GM12878 (cell line): ENCODE measurements at regions not wholly inside any gene's neighbourhood (a gene's known extent, or its start where the extent isn't known, plus 50 kb on each side); places are given as distances from the start of the nearest gene placed in this dataset.
"Not testable (repeated sequence)": the region's sequence is repeated elsewhere in the genome, so short reads cannot be mapped to it uniquely, and the experiment has no call there.

Source experiments
- ATAC-seq: fragments of 200-7000 bp; cut with Tn5 transposase; 3 replicates; pipeline ENCODE4 v1.9.1; 2020; ENCODE audit warnings: mild to moderate bottlenecking, moderate library complexity
- BruUV-seq: library from RNA; stranded (reverse); fragments of 400-500 nt; replicated peaks from 2 replicates; lab custom pipeline; 2021; lab: Mats Ljungman, UMichigan
- CTCF ChIA-PET: fragments of 300-600 bp; sonication (Branson Sonifier 250); formaldehyde crosslinking; extraction: SDS; loops from one replicate; lab custom pipeline; 2021; ENCODE audit warnings: inconsistent platforms; lab: Yijun Ruan, JAX
- POLR2A ChIA-PET: fragments of 350-600 bp; formaldehyde crosslinking; extraction: SDS; loops from one replicate; lab custom pipeline; 2021; ENCODE audit warnings: inconsistent platforms; lab: Charles Lee
- RAD21 ChIA-PET: fragments of 300-600 bp; sonication (Branson Sonifier 250); formaldehyde crosslinking; loops from one replicate; lab custom pipeline; 2023; ENCODE audit warnings: antibody characterized with exemption; ENCODE audit not compliant: unreplicated experiment; lab: Charles Lee
- SMC1A ChIA-PET: fragments of 300-600 bp; sonication (Branson Sonifier 250); formaldehyde crosslinking; loops from one replicate; lab custom pipeline; 2023; ENCODE audit not compliant: unreplicated experiment, uncharacterized antibody; lab: Charles Lee
- DNase-seq: peaks from one replicate; pipeline ENCODE4 v3.0.0-alpha.2; 2011; ENCODE audit warnings: low read depth, low spot score
- FAIRE-seq: peaks from 3 replicates; lab custom pipeline; 2011; peaks lifted over from hg19 to GRCh38; lab: Jason Lieb, UNC
- H2AFZ ChIP-seq: 2 replicates; pipeline ENCODE4 v1.6.0; 2011; ENCODE audit warnings: low read depth, low read length, control low read depth; ENCODE audit not compliant: control insufficient read depth
- H3K27ac ChIP-seq: 2 replicates; pipeline ENCODE4 v1.5.1; 2011; ENCODE audit warnings: control low read depth; ENCODE audit not compliant: control insufficient read depth, insufficient read depth
- H3K27me3 ChIP-seq, 2 experiments: replicated peaks in 1 of 2; 2 replicates each; pipeline versions ENCODE4 v1.6.0 to v1.6.1; 2011; ENCODE audit warnings: low read length in 1 of 2; ENCODE audit not compliant: control insufficient read depth in 2 of 2, insufficient read depth in 2 of 2
- H3K36me3 ChIP-seq, 2 experiments: 2 replicates each; pipeline ENCODE4 v1.5.1; 2011; ENCODE audit warnings: low read length in 1 of 2; ENCODE audit not compliant: control insufficient read depth in 2 of 2, insufficient read depth in 2 of 2
- H3K4me1 ChIP-seq: 2 replicates; pipeline ENCODE4 v1.6.1; 2011; ENCODE audit warnings: mild to moderate bottlenecking, low read length, moderate library complexity, mixed read lengths; ENCODE audit not compliant: control insufficient read depth, insufficient read depth
- H3K4me2 ChIP-seq: 2 replicates; pipeline ENCODE4 v1.6.0; 2011; ENCODE audit warnings: control low read depth; ENCODE audit not compliant: control insufficient read depth, insufficient read depth
- H3K4me3 ChIP-seq: fragments of 200-600 bp; sonication (generic); 2 replicates; pipeline ENCODE4 v1.5.1; 2016
- H3K79me2 ChIP-seq: 2 replicates; pipeline ENCODE4 v1.6.0; 2011; ENCODE audit warnings: low read length; ENCODE audit not compliant: control insufficient read depth, insufficient read depth
- H3K9ac ChIP-seq: 2 replicates; pipeline ENCODE4 v1.8.0; 2011; ENCODE audit warnings: low read length, control low read depth, mixed read lengths; ENCODE audit not compliant: control insufficient read depth, insufficient read depth
- H3K9me3 ChIP-seq: replicated peaks from 3 replicates; pipeline ENCODE4 v1.5.1; 2011; ENCODE audit warnings: mild to moderate bottlenecking, low read length; ENCODE audit not compliant: control insufficient read depth, insufficient read depth
- H4K20me1 ChIP-seq: 2 replicates; pipeline ENCODE4 v1.6.0; 2011; ENCODE audit not compliant: control insufficient read depth, insufficient read depth
- WGBS: methylation state at CpG from one replicate; pipeline ENCODE4 v1.1.6; 2016; ENCODE audit warnings: low lambda C conversion rate; ENCODE audit not compliant: insufficient replicate concordance, insufficient coverage; ENCODE audit errors: missing lambda C conversion rate; 5-methylcytosine and 5-hydroxymethylcytosine counted together
- in situ Hi-C: fragments of 300-500 bp; cut with MboI; formaldehyde crosslinking; loops from 9 replicates; pipeline ENCODE4 v1.14.3; 2018; ENCODE audit warnings: mixed read lengths
- intact Hi-C: fragments of 100-400 bp; cut with micrococcal nuclease; formaldehyde crosslinking; loops from one replicate; pipeline ENCODE4 v1.14.2; 2022; ENCODE audit not compliant: unreplicated experiment

GRCh38 chr7:6939896-6940295 lies 113.8 kb upstream of the CCZ1B start:
- SMC1A ChIA-PET, intact Hi-C loops, POLR2A ChIA-PET, RAD21 ChIA-PET, DNase-seq, H3K4me3 ChIP-seq, H3K9ac ChIP-seq, H3K79me2 ChIP-seq, H4K20me1 ChIP-seq, H3K27ac ChIP-seq, H3K4me1 ChIP-seq, H3K4me2 ChIP-seq, H3K36me3 ChIP-seq, in situ Hi-C loops, BruUV-seq, FAIRE-seq, ATAC-seq, H2AFZ ChIP-seq, H3K27me3 ChIP-seq, H3K9me3 ChIP-seq: not testable (repeated sequence)
- CTCF ChIA-PET: interaction anchor here (0.8 kb wide), 1 partner anchor 10 kb away, joined by 3 read pairs; no protein-coding TSS in a partner anchor
- WGBS: 75% methylated on average over 16 of the region's 17 CpGs

DNA sequence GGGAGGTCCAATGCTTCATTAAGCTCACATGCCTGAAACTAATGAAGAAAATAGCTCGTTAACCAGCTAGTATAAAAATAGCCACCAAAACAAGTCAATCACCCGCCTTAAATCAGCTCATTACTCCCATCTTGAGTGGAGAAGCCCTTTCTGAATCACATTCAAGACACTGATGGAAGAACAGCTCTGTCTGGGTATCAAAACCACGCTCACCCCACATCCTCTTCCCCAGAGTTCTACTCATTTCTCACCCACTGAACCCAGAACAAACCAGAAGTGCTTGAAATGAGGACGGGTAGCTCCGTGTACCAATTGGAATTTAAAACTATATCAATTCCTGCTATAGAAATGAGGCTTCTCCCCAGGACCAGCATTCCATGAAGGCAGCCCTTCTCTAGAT lies 120.8 kb upstream of the CCZ1B start:
- RAD21 ChIA-PET, H3K79me2 ChIP-seq, POLR2A ChIA-PET, DNase-seq, H3K4me1 ChIP-seq, FAIRE-seq, H4K20me1 ChIP-seq, H2AFZ ChIP-seq, H3K27ac ChIP-seq, H3K4me2 ChIP-seq, H3K9ac ChIP-seq, ATAC-seq, SMC1A ChIA-PET, intact Hi-C loops, BruUV-seq, H3K27me3 ChIP-seq, in situ Hi-C loops, H3K9me3 ChIP-seq, H3K36me3 ChIP-seq, H3K4me3 ChIP-seq: not testable (repeated sequence)
- 7% methylated on average over 5 of the region's 5 CpGs for WGBS
- CTCF ChIA-PET: interaction anchor here (0.7 kb wide), 1 partner anchor 469 kb away, joined by 3 read pairs; no protein-coding TSS in a partner anchor

DNA sequence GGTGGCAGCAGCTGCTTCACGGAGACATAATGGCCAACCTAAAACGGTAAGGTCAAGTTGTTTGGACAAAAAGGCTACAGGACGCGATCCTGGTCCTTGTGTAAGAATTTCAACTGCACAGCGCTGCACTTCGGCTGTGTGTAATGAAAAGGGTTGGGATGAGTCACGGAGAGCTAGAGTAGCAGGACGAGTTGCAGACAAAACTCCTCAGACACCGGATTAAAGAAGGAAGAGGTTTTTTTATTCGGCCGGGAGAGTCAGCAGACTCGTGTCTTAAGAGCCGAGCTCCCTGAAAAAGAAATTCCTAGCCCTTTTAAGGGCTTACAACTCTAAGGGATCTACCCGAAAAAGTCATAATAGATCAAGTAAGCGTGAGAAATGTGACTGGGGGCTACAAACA lies 124.2 kb upstream of the CCZ1B start:
- DNase-seq, SMC1A ChIA-PET, H4K20me1 ChIP-seq, H3K4me1 ChIP-seq, POLR2A ChIA-PET, H3K4me3 ChIP-seq, H3K79me2 ChIP-seq, H3K4me2 ChIP-seq, H3K9ac ChIP-seq, ATAC-seq, H3K9me3 ChIP-seq, FAIRE-seq, H3K27ac ChIP-seq, H3K27me3 ChIP-seq, H3K36me3 ChIP-seq, BruUV-seq, intact Hi-C loops, H2AFZ ChIP-seq: not testable (repeated sequence)
- WGBS: 42% methylated on average over 15 of the region's 15 CpGs
- RAD21 ChIA-PET: interaction anchor here (1.3 kb wide), 1 partner anchor 1346 kb away, joined by 3 read pairs; no protein-coding TSS in a partner anchor
- CTCF ChIA-PET: interaction anchor here (1.7 kb wide), 1 partner anchor 10 kb away, joined by 3 read pairs; no protein-coding TSS in a partner anchor
- in situ Hi-C loops: loop anchor here (10.0 kb wide), 2 partner anchors 585 to 1275 kb away; partner anchors contain the start of gene COL28A1
